Dermis microvascular lymphatic vessel endothelial cell (primary cell): ENCODE measurements at regions not wholly inside any gene's neighbourhood (a gene's known extent, or its start where the extent isn't known, plus 50 kb on each side); places are given as distances from the start of the nearest gene placed in this dataset.
A peak's percentile ranks its signal among the peaks of the same experiment; 100 is the strongest.

Source experiments
- DNase-seq, 2 donors: peaks; one replicate each; pipeline versions ENCODE4 v3.0.0 to v3.0.0-alpha.2; 2010; ENCODE audit warnings: low read depth in 2 of 2

DNA sequence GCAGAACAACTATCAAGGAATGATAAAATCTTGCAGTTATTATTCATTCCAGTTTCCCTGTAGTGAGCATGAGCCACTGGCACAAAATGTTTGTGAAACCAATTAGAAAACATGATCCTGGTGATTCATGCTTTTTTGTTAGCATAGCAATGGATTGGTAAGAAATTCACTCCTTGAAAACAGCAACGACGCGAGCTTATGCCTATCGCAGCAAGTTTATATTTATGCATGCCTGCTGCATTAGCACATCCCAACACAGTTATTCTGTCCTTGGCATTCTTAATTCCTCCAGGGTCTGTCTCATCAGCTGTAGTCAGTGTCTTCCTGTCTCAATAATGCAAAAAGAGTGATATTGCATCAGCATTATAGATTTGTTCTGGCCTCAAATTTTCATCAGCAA, 975.9 kb downstream of the STIM2 start:
- no peak for DNase-seq

DNA sequence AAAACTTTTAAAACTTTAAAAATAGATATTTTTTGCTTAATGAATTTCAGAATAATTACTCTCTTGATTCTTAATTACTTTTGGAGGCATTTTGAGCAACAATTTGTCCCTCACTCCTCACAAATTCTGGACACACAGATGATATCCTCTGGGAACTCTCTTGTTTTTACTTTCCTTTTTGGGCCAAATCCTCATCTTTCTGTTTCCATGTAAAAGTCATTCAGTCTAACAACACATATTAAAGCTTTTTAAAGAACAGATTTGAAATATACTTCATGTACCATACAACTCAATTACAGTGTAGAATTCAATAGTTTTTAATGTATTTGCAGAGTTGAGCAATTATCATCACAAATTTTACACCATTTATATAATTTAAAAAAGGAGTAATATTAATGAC, 983.1 kb downstream of the STIM2 start:
- DNase-seq = no peak

GRCh38 chr4:27844376-27844775, 983.7 kb downstream of the STIM2 start:
- no peak for DNase-seq

DNA sequence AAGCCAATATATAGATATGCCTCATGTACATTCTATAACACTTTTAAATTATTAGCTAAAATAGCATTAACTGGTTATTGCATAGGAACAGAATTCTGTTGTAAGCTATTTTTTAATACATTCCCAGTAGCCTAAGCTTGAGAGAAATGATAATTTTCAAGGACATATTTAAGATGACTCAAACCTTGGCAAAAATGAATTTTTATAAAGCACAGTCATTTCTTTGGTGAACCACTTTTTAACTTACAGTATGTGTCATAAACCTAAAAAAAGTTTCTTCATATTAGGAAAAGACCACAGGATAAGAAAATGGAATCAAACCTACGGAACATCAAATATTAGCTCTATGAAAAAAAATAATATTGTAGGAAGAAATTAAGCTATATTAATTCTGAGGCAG, 986.3 kb downstream of the STIM2 start:
- no peak for DNase-seq

- DNase-seq = peak; percentile 3 to 72
Observed at GRCh38 chr4:27861381-27861787, 1000.7 kb downstream of the STIM2 start.

GRCh38 chr4:27861802-27862201, 1001.2 kb downstream of the STIM2 start:
- DNase-seq = no peak

GRCh38 chr4:27873596-27873995, 1013.0 kb downstream of the STIM2 start:
- DNase-seq = no peak

- no peak for DNase-seq
Observed at GRCh38 chr4:27881705-27882104, 1021.1 kb downstream of the STIM2 start.

DNA sequence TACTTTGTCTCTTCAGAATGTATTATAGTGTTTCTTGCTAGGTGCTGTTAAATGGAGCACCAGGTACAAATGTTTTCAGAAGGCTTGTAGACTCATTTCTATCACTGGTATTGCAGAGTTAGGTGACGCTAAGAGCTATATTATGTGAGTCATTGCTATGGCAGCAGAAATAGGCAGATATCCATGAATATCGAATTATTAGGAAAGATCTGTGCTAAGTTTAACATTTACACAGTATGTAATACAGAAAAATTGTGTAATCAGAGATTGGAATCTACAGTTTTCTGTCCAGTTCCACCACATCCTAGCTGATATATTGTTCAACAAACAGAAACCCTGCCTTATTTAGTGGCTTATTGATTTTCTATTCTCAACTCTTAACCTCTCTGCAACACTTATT, 1025.5 kb downstream of the STIM2 start:
- DNase-seq = no peak

DNA sequence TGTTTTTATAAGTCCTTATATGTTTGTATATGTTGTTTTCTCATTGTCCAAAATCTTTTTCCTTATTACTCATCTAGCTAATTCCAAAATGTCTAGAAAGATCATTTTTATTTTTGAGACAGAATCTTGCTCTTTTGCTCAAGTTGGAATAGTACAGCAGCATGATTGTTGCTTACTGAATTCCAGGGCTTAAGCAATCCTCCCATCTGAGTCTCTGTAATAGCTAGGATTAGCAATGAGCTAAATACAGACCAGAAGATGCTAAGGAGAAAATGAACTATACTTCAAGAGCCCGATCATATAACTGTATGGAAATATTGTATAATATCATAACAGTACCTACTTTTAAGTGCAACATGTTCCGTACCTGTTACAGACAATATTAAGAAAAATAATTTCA, 1027.0 kb downstream of the STIM2 start:
- DNase-seq = no peak

- no peak for DNase-seq
Observed at GRCh38 chr4:27888505-27888904, 1027.9 kb downstream of the STIM2 start.

DNA sequence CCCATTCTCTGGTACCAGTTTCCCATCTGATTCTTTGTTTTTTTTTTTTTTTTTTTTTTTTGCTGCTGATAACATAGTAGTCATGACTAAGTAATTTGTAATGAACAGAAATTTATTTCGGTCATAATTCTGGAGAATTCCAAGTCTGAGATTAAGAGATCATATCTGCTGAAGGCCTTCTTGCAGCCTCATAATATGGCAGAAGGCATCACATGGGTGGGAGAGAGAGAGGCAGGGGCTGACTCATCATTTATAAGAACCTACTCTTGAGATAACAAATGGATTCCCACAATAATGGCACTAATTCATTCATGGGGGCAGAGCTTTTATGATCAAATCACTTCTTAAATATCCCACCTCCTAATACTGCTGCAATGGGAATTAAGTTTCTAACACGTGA, 1034.3 kb downstream of the STIM2 start:
- DNase-seq = no peak

GRCh38 chr4:27908356-27908755, 1047.7 kb downstream of the STIM2 start:
- DNase-seq = no peak

- DNase-seq = no peak
Observed at GRCh38 chr4:27910227-27910626, 1049.6 kb downstream of the STIM2 start.

DNA sequence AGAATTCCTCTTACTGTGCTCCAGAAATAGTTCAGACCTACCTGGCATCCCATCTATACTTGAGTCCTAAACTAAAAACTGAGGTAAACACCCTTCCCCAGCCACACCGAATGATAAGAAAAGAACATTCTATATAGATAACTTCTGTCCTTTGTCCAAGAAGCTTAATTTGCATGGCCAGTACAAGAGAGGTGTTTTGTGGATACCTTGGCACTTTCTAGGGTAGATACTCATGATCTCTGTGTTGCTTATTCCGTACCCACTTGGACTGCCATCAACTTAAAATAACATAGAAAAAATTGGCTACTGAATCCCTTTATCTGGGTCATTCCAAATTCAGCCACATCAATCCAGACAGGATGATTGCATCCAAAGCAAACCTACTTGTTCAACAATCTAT, 1050.4 kb downstream of the STIM2 start:
- DNase-seq = no peak

GRCh38 chr4:27913738-27914137, 1053.1 kb downstream of the STIM2 start:
- no peak for DNase-seq

- DNase-seq = no peak
Observed at GRCh38 chr4:27915822-27916221, 1055.2 kb downstream of the STIM2 start.

- DNase-seq = peak; percentile 5 to 70
Observed at GRCh38 chr4:27916452-27917184, 1056.0 kb downstream of the STIM2 start.

- no peak for DNase-seq
Observed at GRCh38 chr4:27917381-27917780, 1056.7 kb downstream of the STIM2 start.

- peak; percentile 11 to 74 for DNase-seq
Observed at GRCh38 chr4:27921231-27921630, 1060.6 kb downstream of the STIM2 start.

DNA sequence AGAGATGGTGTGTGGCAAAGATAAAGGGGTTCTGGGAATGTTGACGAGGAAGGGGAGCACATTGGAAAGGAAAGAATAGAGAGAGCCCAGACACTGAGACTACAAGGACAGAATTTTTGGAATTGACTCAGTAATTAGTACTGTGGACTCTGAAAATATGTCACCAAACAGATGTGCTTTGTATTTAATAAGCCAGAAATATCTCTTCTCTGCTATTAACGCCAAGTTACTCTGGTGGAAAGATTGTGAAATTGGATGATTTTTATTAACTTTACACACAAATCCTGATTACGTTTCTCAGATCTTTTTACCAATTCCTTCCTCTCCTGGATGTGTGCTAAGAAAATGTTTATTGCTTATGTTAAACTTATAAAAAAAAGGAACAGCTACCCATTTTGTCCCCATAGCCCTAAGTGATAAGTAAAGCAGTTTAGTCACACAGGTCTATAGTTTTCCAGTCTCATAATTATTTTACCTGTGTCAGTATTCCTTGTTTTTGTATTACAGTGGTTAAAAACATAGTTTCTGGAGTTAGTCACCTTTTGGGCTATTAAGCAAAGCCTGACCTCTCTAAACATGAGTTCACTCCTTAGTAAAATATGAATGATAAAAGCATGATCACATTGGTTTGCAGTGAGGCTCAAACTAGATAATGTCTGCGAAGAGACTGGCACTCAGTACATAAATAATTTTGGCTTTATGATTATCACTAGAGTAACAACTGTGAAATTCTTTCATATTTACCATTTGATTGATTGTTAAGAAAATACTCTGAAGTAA, 1068.3 kb downstream of the STIM2 start:
- DNase-seq = no peak

DNA sequence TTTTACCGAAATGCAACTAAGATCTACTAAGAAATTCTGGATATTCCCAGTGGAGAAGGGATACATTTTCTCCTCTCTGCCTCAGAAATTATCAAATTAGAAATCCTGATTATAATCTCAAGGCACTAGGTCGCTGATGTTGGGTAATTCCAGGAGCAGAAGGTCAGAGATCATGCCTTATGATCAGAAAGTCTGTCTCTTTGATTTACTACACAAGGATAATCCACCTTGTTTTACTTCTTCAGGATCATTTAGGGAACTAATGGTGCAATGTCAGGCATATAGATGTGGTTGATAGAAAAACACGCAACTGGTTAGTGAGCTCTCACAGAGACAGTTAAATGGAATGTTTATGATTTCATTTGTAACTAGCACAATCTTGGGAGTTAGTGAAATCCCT, 1069.7 kb downstream of the STIM2 start:
- no peak for DNase-seq

- DNase-seq = no peak
Observed at GRCh38 chr4:27930976-27931375, 1070.3 kb downstream of the STIM2 start.
